CD4-positive, alpha-beta T cell treated with Interleukin-4 for 1 hour (primary cell): ENCODE measurements at regions not wholly inside any gene's neighbourhood (a gene's known extent, or its start where the extent isn't known, plus 50 kb on each side); places are given as distances from the start of the nearest gene placed in this dataset.
"Not testable (repeated sequence)": the region's sequence is repeated elsewhere in the genome, so short reads cannot be mapped to it uniquely, and the experiment has no call there.

Source experiments
- DNase-seq, 2 donors: peaks; one replicate each; pipeline ENCODE4 v3.0.0-alpha.2; 2020 to 2022

GRCh38 chr6:147651-148050, 144.6 kb upstream of the DUSP22 start:
- DNase-seq, result not testable (repeated sequence)

- peak; percentile 55 to 76 for DNase-seq
Observed at GRCh38 chr6:148051-148984, 144.0 kb upstream of the DUSP22 start.

- not testable (repeated sequence) for DNase-seq
Observed at GRCh38 chr6:150147-150546, 142.1 kb upstream of the DUSP22 start.

GRCh38 chr6:152436-152835, 139.9 kb upstream of the DUSP22 start:
- DNase-seq, result not testable (repeated sequence)

- not testable (repeated sequence) for DNase-seq
Observed at GRCh38 chr6:153026-153425, 139.3 kb upstream of the DUSP22 start.

GRCh38 chr6:153867-154266, 138.4 kb upstream of the DUSP22 start:
- not testable (repeated sequence) for DNase-seq

GRCh38 chr6:154321-155092, 137.8 kb upstream of the DUSP22 start:
- not testable (repeated sequence) for DNase-seq

- no peak for DNase-seq
Observed at GRCh38 chr6:156010-156409, 136.3 kb upstream of the DUSP22 start.

- not testable (repeated sequence) for DNase-seq
Observed at GRCh38 chr6:156441-157140, 135.7 kb upstream of the DUSP22 start.

- peak in 1 of 2 donors; percentile 18 for DNase-seq
Observed at GRCh38 chr6:157176-157575, 135.1 kb upstream of the DUSP22 start.

- not testable (repeated sequence) for DNase-seq
Observed at GRCh38 chr6:161657-162056, 130.6 kb upstream of the DUSP22 start.

GRCh38 chr6:164720-165119, 127.6 kb upstream of the DUSP22 start:
- DNase-seq, result no peak

GRCh38 chr6:165263-165662, 127.0 kb upstream of the DUSP22 start:
- DNase-seq, result no peak

- DNase-seq, result no peak
Observed at GRCh38 chr6:165906-166305, 126.4 kb upstream of the DUSP22 start.

GRCh38 chr6:168865-169455, 123.3 kb upstream of the DUSP22 start:
- DNase-seq, result peak in 1 of 2 donors; percentile 48

- DNase-seq, result no peak
Observed at GRCh38 chr6:174036-174435, 118.3 kb upstream of the DUSP22 start.

GRCh38 chr6:175680-176079, 116.6 kb upstream of the DUSP22 start:
- DNase-seq, result no peak

GRCh38 chr6:176766-177165, 115.5 kb upstream of the DUSP22 start:
- DNase-seq, result no peak

- no peak for DNase-seq
Observed at GRCh38 chr6:178119-178518, 114.2 kb upstream of the DUSP22 start.

- DNase-seq, result not testable (repeated sequence)
Observed at GRCh38 chr6:178929-179328, 113.4 kb upstream of the DUSP22 start.

GRCh38 chr6:179340-179950, 112.8 kb upstream of the DUSP22 start:
- no peak for DNase-seq

- not testable (repeated sequence) for DNase-seq
Observed at GRCh38 chr6:180091-180694, 112.1 kb upstream of the DUSP22 start.
